Left ventricle myocardium inferior (tissue), 1 donor: ENCODE measurements at regions not wholly inside any gene's neighbourhood (a gene's known extent, or its start where the extent isn't known, plus 50 kb on each side); places are given as distances from the start of the nearest gene placed in this dataset.

Experiments used
- DNase-seq: peaks from one replicate; pipeline ENCODE4 v3.0.0-alpha.2; 2020
- H3K27ac ChIP-seq: fragments of 200-600 bp; replicated peaks from 2 replicates; pipeline ENCODE4 v1.8.0; 2021
- H3K27me3 ChIP-seq: fragments of 200-600 bp; 2 replicates; pipeline ENCODE4 v1.8.0; 2021; ENCODE audit warnings: low read depth
- H3K36me3 ChIP-seq: fragments of 200-600 bp; 2 replicates; pipeline ENCODE4 v1.8.0; 2021
- H3K4me1 ChIP-seq: fragments of 200-600 bp; 2 replicates; pipeline ENCODE4 v1.8.0; 2021
- H3K4me3 ChIP-seq: fragments of 200-600 bp; 2 replicates; pipeline ENCODE4 v1.8.0; 2021; ENCODE audit warnings: mild to moderate bottlenecking, moderate library complexity
- H3K9me3 ChIP-seq: fragments of 200-600 bp; replicated peaks from 2 replicates; pipeline ENCODE4 v1.8.0; 2021
- CTCF ChIP-seq: fragments of 200-600 bp; IDR thresholded peaks from 2 replicates; pipeline ENCODE4 v1.8.0; 2021; ENCODE audit warnings: antibody characterized with exemption, mild to moderate bottlenecking, borderline replicate concordance
- intact Hi-C: fragments of 100-400 bp; cut with micrococcal nuclease; formaldehyde crosslinking; loops from one replicate; pipeline ENCODE4 v1.11.0; 2022
- donor health status: DM: no; HTN: yes; CAD: no; lungs with severe emphysema.

- Histone ChIP-seq H3K36me3 (no peaks in the 10 kb centered on the region), H3K4me1 (no peaks in the 10 kb centered on the region), H3K4me3 (no peak overlapping the region), H3K9me3 (peaks cover 17% of the 10 kb centered on the region), H3K27me3 (no peaks in the 10 kb centered on the region), H3K27ac (no peak overlapping the region)
- no peak for DNase-seq
- TF ChIP-seq CTCF = no peak
- intact Hi-C loops = no loop called here
Measured at GRCh38 chr4:65126200-65126599, 544.1 kb downstream of the EPHA5 start.

- Histone ChIP-seq H3K27ac (no peak overlapping the region), H3K27me3 (no peaks in the 10 kb centered on the region), H3K9me3 (no peaks in the 10 kb centered on the region), H3K4me3 (no peak overlapping the region), H3K4me1 (no peaks in the 10 kb centered on the region), H3K36me3 (no peaks in the 10 kb centered on the region)
- intact Hi-C loops = no loop called here
- DNase-seq = no peak
- TF ChIP-seq CTCF = no peak
Measured at GRCh38 chr4:65120287-65120686, 550.0 kb downstream of the EPHA5 start.

GRCh38 chr4:65102419-65102818 lies 567.9 kb downstream of the EPHA5 start:
- DNase-seq = no peak
- Histone ChIP-seq H3K36me3 (no peaks in the 10 kb centered on the region), H3K27me3 (no peaks in the 10 kb centered on the region), H3K4me3 (no peak overlapping the region), H3K4me1 (no peaks in the 10 kb centered on the region), H3K27ac (no peak overlapping the region), H3K9me3 (peaks cover 18% of the 10 kb centered on the region)
- TF ChIP-seq CTCF = no peak
- intact Hi-C loops = no loop called here

GRCh38 chr4:65096630-65097029 lies 573.7 kb downstream of the EPHA5 start:
- no peak for DNase-seq
- TF ChIP-seq CTCF = no peak
- intact Hi-C loops = no loop called here
- H3K9me3 ChIP-seq = peaks cover 25% of the 10 kb centered on the region
- H3K27ac ChIP-seq = no peak overlapping the region
- H3K27me3 ChIP-seq = no peaks in the 10 kb centered on the region
- H3K36me3 ChIP-seq = no peaks in the 10 kb centered on the region
- no peak overlapping the region for H3K4me3 ChIP-seq
- no peaks in the 10 kb centered on the region for H3K4me1 ChIP-seq

- H3K4me1 ChIP-seq = no peaks in the 10 kb centered on the region
- H3K4me3 ChIP-seq = no peak overlapping the region
- DNase-seq = no peak
- peaks cover 16% of the 10 kb centered on the region for H3K9me3 ChIP-seq
- no peak overlapping the region for H3K27ac ChIP-seq
- no peaks in the 10 kb centered on the region for H3K27me3 ChIP-seq
- intact Hi-C loops = no loop called here
- TF ChIP-seq CTCF = peak; percentile 35
- H3K36me3 ChIP-seq = no peaks in the 10 kb centered on the region
Measured at GRCh38 chr4:65089666-65090065, 580.6 kb downstream of the EPHA5 start.

GRCh38 chr4:65083076-65083475 lies 587.2 kb downstream of the EPHA5 start:
- H3K4me3 ChIP-seq = no peak overlapping the region
- H3K4me1 ChIP-seq = no peaks in the 10 kb centered on the region
- H3K36me3 ChIP-seq = no peaks in the 10 kb centered on the region
- DNase-seq = no peak
- no peak for TF ChIP-seq CTCF
- intact Hi-C loops = no loop called here
- peaks cover 16% of the 10 kb centered on the region for H3K9me3 ChIP-seq
- no peak overlapping the region for H3K27ac ChIP-seq
- H3K27me3 ChIP-seq = no peaks in the 10 kb centered on the region
